ENCODE measurements at regions not wholly inside any gene's neighbourhood (a gene's known extent, or its start where the extent isn't known, plus 50 kb on each side); places are given as distances from the start of the nearest gene placed in this dataset.

GRCh38 chr4:181581983-181582382 is 661.2 kb upstream of the TENM3 start:
- no peak overlapping the region for H3K4me3 ChIP-seq (ENCODE audit: low read depth, low read length)
- TF ChIP-seq CTCF (IDR thresholded peaks at IDR 0.05; ENCODE audit: control insufficient read depth, extremely low read depth, insufficient read depth): no peak
- no peak for DNase-seq (ENCODE audit: low read depth)

- peak; percentile 38 for TF ChIP-seq CTCF (IDR thresholded peaks at IDR 0.05; ENCODE audit: control insufficient read depth, extremely low read depth, insufficient read depth)
- H3K4me3 ChIP-seq (ENCODE audit: low read depth, low read length): no peak overlapping the region
- DNase-seq (ENCODE audit: low read depth): no peak
Measured at GRCh38 chr4:181582595-181582994, 660.6 kb upstream of the TENM3 start.

DNA sequence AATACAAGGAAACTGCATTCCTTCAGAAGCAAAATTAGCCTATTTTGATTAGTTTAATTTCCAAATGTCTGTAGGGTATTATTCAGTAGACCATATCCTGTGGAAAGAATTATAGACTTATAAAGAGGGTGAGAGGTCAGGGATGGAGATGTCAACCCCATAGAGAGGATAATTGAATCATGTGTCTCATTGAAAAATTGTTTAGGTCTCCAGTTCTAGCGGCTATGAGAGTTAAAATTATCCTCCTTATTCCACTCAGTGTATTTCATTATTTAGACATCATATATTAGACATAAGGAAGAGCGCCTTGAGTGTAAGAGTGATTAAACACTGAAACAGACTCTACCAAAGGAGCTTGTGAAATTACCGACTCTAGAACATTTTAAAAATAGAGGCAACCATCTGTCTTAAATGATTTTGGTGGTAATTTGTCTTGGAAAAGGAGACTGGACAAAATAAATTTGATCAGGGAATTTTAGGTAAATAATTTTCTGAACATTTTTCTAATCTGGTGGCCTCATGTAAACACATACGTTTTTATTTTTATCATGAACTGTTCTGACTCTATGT is 654.4 kb upstream of the TENM3 start:
- H3K4me3 ChIP-seq (ENCODE audit: low read depth, low read length): no peak overlapping the region
- TF ChIP-seq CTCF (IDR thresholded peaks at IDR 0.05; ENCODE audit: control insufficient read depth, extremely low read depth, insufficient read depth): no peak
- DNase-seq (ENCODE audit: low read depth): no peak

DNA sequence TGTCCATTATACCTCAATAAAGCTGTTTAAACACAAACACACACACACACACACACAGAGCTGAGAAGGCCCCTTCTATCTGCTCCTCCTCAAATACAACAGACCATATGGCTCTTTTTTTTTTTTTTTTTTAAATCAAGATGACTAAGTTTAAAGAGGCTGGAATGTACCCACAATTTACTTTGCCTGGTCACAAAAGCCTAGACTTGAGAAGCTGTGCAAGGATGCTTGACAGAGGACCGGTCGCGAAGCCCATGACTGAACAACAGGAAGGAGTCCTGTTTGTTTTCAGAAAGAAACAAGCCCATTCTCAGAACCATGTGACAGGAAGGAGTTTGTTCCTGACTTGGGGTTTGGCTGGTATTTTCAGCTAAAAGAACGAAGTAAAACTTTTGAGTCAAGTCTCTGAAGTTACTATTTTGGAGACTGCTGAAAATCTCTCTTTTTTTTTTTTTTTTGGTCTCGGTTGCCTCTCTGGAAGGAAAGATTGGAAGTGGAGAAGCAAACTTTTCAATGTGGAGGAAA is 650.9 kb upstream of the TENM3 start:
- H3K4me3 ChIP-seq (ENCODE audit: low read depth, low read length): no peak overlapping the region
- no peak for DNase-seq (ENCODE audit: low read depth)
- TF ChIP-seq CTCF (IDR thresholded peaks at IDR 0.05; ENCODE audit: control insufficient read depth, extremely low read depth, insufficient read depth): no peak

DNA sequence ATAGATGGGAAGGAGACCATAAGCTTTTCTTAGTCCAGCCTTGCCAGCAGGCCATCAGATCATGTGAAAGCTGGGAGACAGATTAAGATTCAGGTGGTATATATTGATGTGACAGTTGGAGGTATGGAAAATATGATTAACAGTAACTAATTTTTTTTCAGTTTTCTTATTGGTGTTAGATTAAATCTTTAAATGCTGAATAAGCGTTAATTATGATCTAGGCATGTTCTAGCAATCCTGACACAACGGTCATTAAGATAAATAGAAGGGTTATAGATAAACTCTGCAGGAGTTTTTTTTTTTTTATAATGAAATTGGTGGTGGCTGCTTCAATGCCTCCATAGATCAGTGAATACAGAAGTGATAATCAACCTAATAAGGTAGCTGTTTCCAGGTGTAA is 649.5 kb upstream of the TENM3 start:
- H3K4me3 ChIP-seq (ENCODE audit: low read depth, low read length): no peak overlapping the region
- TF ChIP-seq CTCF (IDR thresholded peaks at IDR 0.05; ENCODE audit: control insufficient read depth, extremely low read depth, insufficient read depth): no peak
- no peak for DNase-seq (ENCODE audit: low read depth)

DNA sequence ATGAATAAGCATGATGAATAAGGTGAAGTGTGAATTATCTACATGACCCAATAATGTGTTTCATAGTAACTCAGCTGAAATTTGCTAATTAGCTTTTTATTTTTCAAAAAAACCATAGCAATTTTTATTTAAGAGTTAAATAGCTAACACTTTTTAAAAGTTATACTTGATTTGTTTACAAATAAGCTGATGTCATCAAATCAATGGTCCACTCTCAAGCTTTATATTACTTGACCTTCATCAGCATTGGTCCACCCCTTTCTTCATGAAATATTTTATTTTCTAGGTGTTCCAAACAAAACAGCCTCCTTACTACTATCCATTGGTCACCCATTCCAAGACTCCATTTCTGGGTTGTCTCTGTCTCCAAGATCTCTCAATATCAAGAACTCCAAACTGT is 649.0 kb upstream of the TENM3 start:
- DNase-seq (ENCODE audit: low read depth): no peak
- TF ChIP-seq CTCF (IDR thresholded peaks at IDR 0.05; ENCODE audit: control insufficient read depth, extremely low read depth, insufficient read depth): no peak
- no peak overlapping the region for H3K4me3 ChIP-seq (ENCODE audit: low read depth, low read length)

DNA sequence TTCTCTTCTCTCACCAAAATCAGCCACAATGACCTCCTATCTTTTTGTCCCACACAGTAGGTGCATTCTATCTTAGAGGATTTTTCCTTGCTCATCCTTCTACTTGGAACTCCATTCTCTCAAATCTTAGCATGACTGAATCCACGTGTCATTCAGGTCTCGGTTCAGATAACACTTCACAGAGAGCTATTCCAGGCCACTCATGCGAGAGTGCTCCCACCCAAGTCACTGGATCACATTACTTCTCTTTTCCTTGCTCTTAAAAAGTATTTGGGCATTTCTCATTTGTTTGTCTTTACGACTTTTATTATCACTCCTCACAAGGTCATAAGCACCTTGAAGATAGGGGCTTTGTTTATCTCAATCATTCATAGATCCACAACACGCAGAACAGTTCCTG is 647.5 kb upstream of the TENM3 start:
- TF ChIP-seq CTCF (IDR thresholded peaks at IDR 0.05; ENCODE audit: control insufficient read depth, extremely low read depth, insufficient read depth): no peak
- no peak overlapping the region for H3K4me3 ChIP-seq (ENCODE audit: low read depth, low read length)
- DNase-seq (ENCODE audit: low read depth): no peak

Measured in LNCaP clone FGC (cell line).